HepG2 (cell line): ENCODE measurements at regions not wholly inside any gene's neighbourhood (a gene's known extent, or its start where the extent isn't known, plus 50 kb on each side); places are given as distances from the start of the nearest gene placed in this dataset.

Source experiments
- ATAC-seq: fragments of 200-7000 bp; cut with Tn5 transposase; 3 replicates; pipeline ENCODE4 v1.9.1; 2020; ENCODE audit warnings: mild to moderate bottlenecking, moderate library complexity
- BruUV-seq: library from RNA; stranded (reverse); fragments of 400-500 nt; replicated peaks from 2 replicates; lab custom pipeline; 2021; lab: Mats Ljungman, UMichigan
- CTCF ChIA-PET: fragments of 300-600 bp; formaldehyde crosslinking; extraction: SDS; loops from one replicate; lab custom pipeline; 2021; ENCODE audit warnings: low total read pairs, inconsistent platforms, low intra/inter-chr PET ratio; lab: Yijun Ruan, JAX
- POLR2A ChIA-PET: fragments of 350-600 bp; sonication (Branson Sonifier 250); formaldehyde crosslinking; loops from one replicate; lab custom pipeline; 2020; ENCODE audit warnings: antibody characterized with exemption, inconsistent platforms; lab: Yijun Ruan, JAX
- DNase-seq: peaks from one replicate; pipeline ENCODE4 v3.0.0-alpha.2; 2015; ENCODE audit warnings: low spot score
- FAIRE-seq: peaks from 3 replicates; lab custom pipeline; 2011; peaks lifted over from hg19 to GRCh38; lab: Jason Lieb, UNC
- H2AFZ ChIP-seq: one replicate; pipeline ENCODE4 v1.6.1; 2011; ENCODE audit warnings: low read length, inconsistent platforms
- H3K27ac ChIP-seq: fragments of 300-600 bp; 3 replicates; pipeline ENCODE4 v1.8.0; 2011; ENCODE audit warnings: mixed run types, mild to moderate bottlenecking, mixed read lengths, low read length, inconsistent platforms; ENCODE audit not compliant: insufficient read depth; ENCODE audit errors: extremely low read length
- H3K27me3 ChIP-seq, 2 experiments: fragments of 200-600 bp in 1 of 2; 2 replicates in 1 of 2; 3 replicates in 1 of 2; pipeline versions ENCODE4 v1.6.0 to v1.8.0; 2011; ENCODE audit warnings: low read length in 2 of 2, mild to moderate bottlenecking in 2 of 2, moderate library complexity in 2 of 2, inconsistent platforms in 1 of 2; ENCODE audit not compliant: insufficient read depth in 2 of 2, control insufficient read depth in 1 of 2
- H3K36me3 ChIP-seq, 2 experiments: fragments of 200-600 bp in 1 of 2; replicated peaks in 1 of 2; 2 replicates in 1 of 2; 3 replicates in 1 of 2; pipeline versions ENCODE4 v1.5.1 to v1.8.0; 2011; ENCODE audit warnings: low read length in 2 of 2, inconsistent platforms in 1 of 2; ENCODE audit not compliant: insufficient read depth in 2 of 2, control insufficient read depth in 1 of 2
- H3K4me1 ChIP-seq: 2 replicates; pipeline ENCODE4 v1.5.1; 2012; ENCODE audit warnings: low read length, inconsistent platforms; ENCODE audit not compliant: insufficient read depth
- H3K4me2 ChIP-seq: 2 replicates; pipeline ENCODE4 v1.6.0; 2011; ENCODE audit warnings: low read depth, low read length, inconsistent platforms
- H3K4me3 ChIP-seq, 3 experiments: fragments of 200-600 bp in 1 of 3; sonication (generic), shearing (Covaris generic) in 1 of 3; replicated peaks in 1 of 3; 2 replicates each; pipeline ENCODE4 v1.5.1; 2011 to 2016; ENCODE audit warnings: low read length in 3 of 3, inconsistent platforms in 2 of 3, low read depth in 2 of 3, mild to moderate bottlenecking in 2 of 3, control low read depth in 1 of 3, mixed read lengths in 1 of 3; ENCODE audit not compliant: insufficient read depth in 1 of 3
- H3K79me2 ChIP-seq: one replicate; pipeline ENCODE4 v1.6.1; 2011; ENCODE audit warnings: low read length, inconsistent platforms; ENCODE audit not compliant: insufficient read depth
- H3K9ac ChIP-seq: 2 replicates; pipeline ENCODE4 v1.6.0; 2011; ENCODE audit warnings: mild to moderate bottlenecking, low read depth, low read length, inconsistent platforms; ENCODE audit not compliant: insufficient read depth
- H3K9me3 ChIP-seq: 2 replicates; pipeline ENCODE4 v1.5.1; 2012; ENCODE audit warnings: mild to moderate bottlenecking, low read length
- H4K20me1 ChIP-seq: 2 replicates; pipeline ENCODE4 v1.6.0; 2011; ENCODE audit warnings: inconsistent platforms, mild to moderate bottlenecking, low read length, moderate library complexity; ENCODE audit not compliant: insufficient read depth
- ARNTL ChIP-seq: sonication (generic); formaldehyde crosslinking; IDR thresholded peaks from 2 replicates; pipeline ENCODE4 v1.4.0; 2020; ENCODE audit warnings: mild to moderate bottlenecking, missing genetic modification reagents
- GABPA ChIP-seq, 2 experiments: IDR thresholded peaks; 2 replicates each; pipeline ENCODE4 v1.6.1; 2011 to 2016; ENCODE audit warnings: low read depth in 2 of 2, low read length in 1 of 2, missing biosample characterization in 1 of 2, missing genetic modification characterization in 1 of 2
- MTA1 ChIP-seq: sonication (generic); formaldehyde crosslinking; IDR thresholded peaks from 2 replicates; pipeline ENCODE4 v1.4.0; 2020; ENCODE audit warnings: missing genetic modification reagents, mild to moderate bottlenecking, borderline replicate concordance
- NFE2 ChIP-seq: sonication (generic); formaldehyde crosslinking; IDR thresholded peaks from 2 replicates; pipeline ENCODE4 v1.4.0; 2020; ENCODE audit warnings: missing genetic modification reagents
- ZNF18 ChIP-seq: sonication (generic); formaldehyde crosslinking; IDR thresholded peaks from 2 replicates; pipeline ENCODE4 v1.8.0; 2022; ENCODE audit warnings: mild to moderate bottlenecking, missing genetic modification reagents; ENCODE audit not compliant: insufficient replicate concordance
- ZSCAN30 ChIP-seq: sonication (generic); formaldehyde crosslinking; IDR thresholded peaks from 2 replicates; pipeline ENCODE4 v1.5.0; 2020; ENCODE audit warnings: mild to moderate bottlenecking, missing genetic modification reagents
- WGBS: methylation state at CpG from one replicate; pipeline ENCODE4 v1.1.6; 2017; ENCODE audit warnings: low lambda C conversion rate; 5-methylcytosine and 5-hydroxymethylcytosine counted together
- in situ Hi-C: cut with HindIII; loops from 2 replicates; pipeline ENCODE4 v1.10.0; 2017; ENCODE audit warnings: low pct_unique_long_range_greater_than_20kb; ENCODE audit not compliant: extremely low pct_ligation_motif_present
- intact Hi-C: fragments of 100-400 bp; cut with micrococcal nuclease; formaldehyde crosslinking; loops from one replicate; pipeline ENCODE4 v1.10.0; 2022; ENCODE audit not compliant: unreplicated experiment

GRCh38 chr5:89020926-89021610, 138.1 kb upstream of the MEF2C start:
- Histone ChIP-seq H3K9me3 (peaks cover 6% of the 10 kb centered on the region), H4K20me1 (no peaks in the 10 kb centered on the region), H3K27ac (no peak overlapping the region), H3K9ac (no peak overlapping the region), H3K36me3 (no peaks in the 10 kb centered on the region), H3K27me3 (no peaks in the 10 kb centered on the region), H3K4me1 (no peaks in the 10 kb centered on the region), H2AFZ (no peak overlapping the region), H3K79me2 (no peaks in the 10 kb centered on the region), H3K4me2 (no peak overlapping the region), H3K4me3 (no peak overlapping the region)
- 0% methylated on average over 4 of the region's 4 CpGs for WGBS
- DNase-seq (no peak), ATAC-seq (no peak), FAIRE-seq (no peak)
- in situ Hi-C loops: no loop called here
- BruUV-seq: no TSS peak
- TF ChIP-seq GABPA (IDR thresholded peaks at IDR 0.05; ENCODE audit: low read depth, low read length) (no peak), GABPA (CRISPR knock-in tag; IDR thresholded peaks at IDR 0.05; ENCODE audit: low read depth) (no peak), ZSCAN30 (CRISPR knock-in tag) (no peak), ZNF18 (CRISPR knock-in tag) (no peak), ARNTL (no peak), NFE2 (CRISPR knock-in tag) (no peak), MTA1 (CRISPR knock-in tag) (no peak)
- ChIA-PET POLR2A (no interaction called here), CTCF (no interaction called here)
- intact Hi-C loops: no loop called here
